ENCODE measurements at regions not wholly inside any gene's neighbourhood (a gene's known extent, or its start where the extent isn't known, plus 50 kb on each side); places are given as distances from the start of the nearest gene placed in this dataset.

- H3K36me3 Mint-ChIP-seq: no peaks in the 10 kb centered on the region
- no peak overlapping the region for H3K9ac ChIP-seq
- H3K27me3 ChIP-seq: no peaks in the 10 kb centered on the region
- no peaks in the 10 kb centered on the region for H4K20me1 ChIP-seq (ENCODE audit: low read depth)
- H3F3A ChIP-seq (ENCODE audit: low read depth): no peaks in the 10 kb centered on the region
- H3K4me3 Mint-ChIP-seq: no peak overlapping the region
- H3K36me3 ChIP-seq: no peaks in the 10 kb centered on the region
- no peaks in the 10 kb centered on the region for H3K9me3 ChIP-seq (ENCODE audit: low read depth)
- no peaks in the 10 kb centered on the region for H3K4me1 ChIP-seq
- H3K27ac ChIP-seq: no peak overlapping the region
- no peak overlapping the region for H2AFZ ChIP-seq (replicated peaks)
- H3K4me2 ChIP-seq: no peak overlapping the region
- DNase-seq (ENCODE audit: low spot score): no peak
- TF ChIP-seq EZH2 (IDR thresholded peaks at IDR 0.05) (no peak), EZH2phosphoT487 (IDR thresholded peaks at IDR 0.05) (no peak), CTCF (IDR thresholded peaks at IDR 0.05) (no peak)
- no peak overlapping the region for H3K4me3 ChIP-seq
- H3K27ac Mint-ChIP-seq: no peak overlapping the region
- H3K4me1 Mint-ChIP-seq: no peaks in the 10 kb centered on the region
- H3K27me3 Mint-ChIP-seq (ENCODE audit: insufficient read depth, low read depth): no peaks in the 10 kb centered on the region
- H3K79me2 ChIP-seq (ENCODE audit: low read depth): no peaks in the 10 kb centered on the region
- peaks cover 8% of the 10 kb centered on the region for H3K9me3 Mint-ChIP-seq
Measured at GRCh38 chr2:12867631-12868287, 151.0 kb downstream of the TRIB2 start.

DNA sequence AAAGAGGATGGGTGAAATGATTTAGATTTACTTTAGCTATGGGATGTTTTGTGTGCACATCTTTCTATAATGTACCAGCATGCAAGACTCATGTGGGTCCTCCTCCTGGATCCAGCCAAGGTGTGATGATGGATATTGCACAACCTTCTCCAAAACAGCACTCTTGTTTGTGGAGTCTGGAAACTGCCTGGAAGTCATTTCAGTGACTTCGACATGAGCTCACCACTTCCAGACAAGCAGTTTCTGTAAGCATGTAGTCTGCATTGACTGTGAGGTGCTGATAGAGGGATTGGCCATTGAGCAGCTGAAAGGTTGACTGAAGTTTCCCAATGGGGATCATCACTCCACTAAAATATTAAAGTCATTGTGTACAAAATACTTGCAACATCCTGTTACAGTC, 154.0 kb downstream of the TRIB2 start:
- TF ChIP-seq CTCF (IDR thresholded peaks at IDR 0.05) (no peak), EZH2 (IDR thresholded peaks at IDR 0.05) (no peak), EZH2phosphoT487 (IDR thresholded peaks at IDR 0.05) (no peak)
- Histone ChIP-seq H3K9me3 (ENCODE audit: low read depth) (no peaks in the 10 kb centered on the region), H3K4me1 (no peaks in the 10 kb centered on the region), H3K4me3 (no peak overlapping the region), H3K9ac (no peak overlapping the region), H3K27ac (no peak overlapping the region), H3K79me2 (ENCODE audit: low read depth) (no peaks in the 10 kb centered on the region), H3K27me3 (no peaks in the 10 kb centered on the region), H3K36me3 (no peaks in the 10 kb centered on the region), H2AFZ (replicated peaks) (no peak overlapping the region), H4K20me1 (ENCODE audit: low read depth) (no peaks in the 10 kb centered on the region), H3F3A (ENCODE audit: low read depth) (no peaks in the 10 kb centered on the region), H3K4me2 (no peak overlapping the region)
- H3K4me1 Mint-ChIP-seq: no peaks in the 10 kb centered on the region
- H3K4me3 Mint-ChIP-seq: no peak overlapping the region
- no peaks in the 10 kb centered on the region for H3K27me3 Mint-ChIP-seq (ENCODE audit: insufficient read depth, low read depth)
- H3K36me3 Mint-ChIP-seq: no peaks in the 10 kb centered on the region
- no peaks in the 10 kb centered on the region for H3K9me3 Mint-ChIP-seq
- DNase-seq (ENCODE audit: low spot score): no peak
- no peak overlapping the region for H3K27ac Mint-ChIP-seq

- Histone ChIP-seq H3F3A (ENCODE audit: low read depth) (no peaks in the 10 kb centered on the region), H3K9ac (no peak overlapping the region), H3K27ac (no peak overlapping the region), H4K20me1 (ENCODE audit: low read depth) (no peaks in the 10 kb centered on the region), H2AFZ (replicated peaks) (peak overlapping the region; percentile 71), H3K27me3 (no peaks in the 10 kb centered on the region), H3K4me3 (no peak overlapping the region), H3K79me2 (ENCODE audit: low read depth) (no peaks in the 10 kb centered on the region), H3K4me2 (no peak overlapping the region), H3K36me3 (no peaks in the 10 kb centered on the region), H3K4me1 (no peaks in the 10 kb centered on the region), H3K9me3 (ENCODE audit: low read depth) (no peaks in the 10 kb centered on the region)
- Mint-ChIP-seq H3K27ac (no peak overlapping the region), H3K4me1 (no peaks in the 10 kb centered on the region), H3K27me3 (ENCODE audit: insufficient read depth, low read depth) (no peaks in the 10 kb centered on the region), H3K4me3 (no peak overlapping the region), H3K9me3 (no peaks in the 10 kb centered on the region), H3K36me3 (no peaks in the 10 kb centered on the region)
- no peak for DNase-seq (ENCODE audit: low spot score)
- no peak for TF ChIP-seq EZH2 (IDR thresholded peaks at IDR 0.05)
- no peak for TF ChIP-seq CTCF (IDR thresholded peaks at IDR 0.05)
- TF ChIP-seq EZH2phosphoT487 (IDR thresholded peaks at IDR 0.05): no peak
Measured at GRCh38 chr2:12871694-12872315, 155.1 kb downstream of the TRIB2 start.
